Activated T-cell treated with anti-CD3 and anti-CD28 coated beads, Interleukin-2, amount 50 U/mL, for 24 hours (primary cell): ENCODE measurements at regions not wholly inside any gene's neighbourhood (a gene's known extent, or its start where the extent isn't known, plus 50 kb on each side); places are given as distances from the start of the nearest gene placed in this dataset.
"Not testable (repeated sequence)": the region's sequence is repeated elsewhere in the genome, so short reads cannot be mapped to it uniquely, and the experiment has no call there.

ENCODE experiments used
- DNase-seq: peaks from one replicate; pipeline ENCODE4 v3.0.0-alpha.2; 2020
- H3K27ac Mint-ChIP-seq: 2 replicates; pipeline ENCODE4 v1.8.0; 2020; ENCODE audit warnings: mild to moderate bottlenecking, mixed read lengths
- H3K27me3 Mint-ChIP-seq: 2 replicates; pipeline ENCODE4 v1.8.0; 2020; ENCODE audit warnings: mixed read lengths
- H3K36me3 Mint-ChIP-seq: 2 replicates; pipeline ENCODE4 v1.8.0; 2020; ENCODE audit warnings: low read depth, mixed read lengths
- H3K4me1 Mint-ChIP-seq: 2 replicates; pipeline ENCODE4 v1.8.0; 2020; ENCODE audit warnings: low read depth, mixed read lengths
- H3K4me3 Mint-ChIP-seq: 2 replicates; pipeline ENCODE4 v1.8.0; 2020; ENCODE audit warnings: mild to moderate bottlenecking, moderate library complexity, mixed read lengths
- H3K9me3 Mint-ChIP-seq: 2 replicates; pipeline ENCODE4 v1.8.0; 2020; ENCODE audit warnings: mixed read lengths

- Mint-ChIP-seq H3K36me3 (no peaks in the 10 kb centered on the region), H3K9me3 (no peaks in the 10 kb centered on the region), H3K4me1 (no peaks in the 10 kb centered on the region), H3K27ac (no peak overlapping the region), H3K4me3 (no peak overlapping the region), H3K27me3 (peaks cover 3% of the 10 kb centered on the region)
- DNase-seq = no peak
These were observed 207.9 kb upstream of the FAM241A start for GRCh38 chr4:111937368-111937767.

DNA sequence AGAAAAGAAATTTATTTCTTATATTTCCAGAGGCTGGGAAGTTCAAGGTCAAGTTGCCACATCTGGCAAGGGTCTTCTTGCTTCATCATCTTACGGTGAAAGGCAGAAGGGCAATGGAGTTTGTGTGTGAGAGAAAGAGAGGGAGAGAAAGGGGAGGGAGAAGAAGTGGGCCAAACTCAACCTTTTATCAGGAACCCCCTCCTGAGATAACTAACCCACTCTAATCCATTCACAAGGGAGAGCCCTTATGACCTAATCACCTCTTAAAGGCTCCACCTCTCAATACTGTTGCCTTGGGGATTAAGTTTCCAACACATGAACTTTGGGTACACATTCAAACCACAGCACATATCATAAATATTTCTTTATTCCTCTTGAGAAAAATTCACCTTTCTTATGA, 203.3 kb upstream of the FAM241A start:
- no peak for DNase-seq
- Mint-ChIP-seq H3K27me3 (peaks cover 3% of the 10 kb centered on the region), H3K4me3 (no peak overlapping the region), H3K4me1 (no peaks in the 10 kb centered on the region), H3K27ac (no peak overlapping the region), H3K36me3 (no peaks in the 10 kb centered on the region), H3K9me3 (no peaks in the 10 kb centered on the region)

DNA sequence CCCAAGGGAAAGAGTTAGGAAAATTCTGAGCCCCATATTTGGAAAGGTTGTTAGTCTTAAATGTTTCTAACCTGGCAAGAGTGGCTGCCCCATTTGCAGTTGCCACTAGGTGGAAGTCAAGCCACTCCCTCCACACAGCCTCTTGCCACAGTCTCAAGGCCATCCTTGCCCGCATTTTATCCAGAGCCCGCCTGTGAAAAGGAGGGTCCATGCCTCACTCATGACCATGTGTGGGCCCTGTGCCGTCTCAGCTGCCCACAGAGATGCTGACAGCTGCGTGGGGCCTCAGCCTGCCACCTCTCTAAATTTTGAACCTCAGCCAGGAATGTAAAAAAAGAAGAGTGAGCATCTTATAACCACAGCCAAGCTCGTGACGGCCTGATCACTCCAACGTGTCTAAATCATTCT, 201.5 kb upstream of the FAM241A start:
- H3K9me3 Mint-ChIP-seq = no peaks in the 10 kb centered on the region
- H3K27me3 Mint-ChIP-seq = peaks cover 3% of the 10 kb centered on the region
- H3K4me3 Mint-ChIP-seq = no peak overlapping the region
- no peak for DNase-seq
- H3K4me1 Mint-ChIP-seq = no peaks in the 10 kb centered on the region
- H3K36me3 Mint-ChIP-seq = no peaks in the 10 kb centered on the region
- H3K27ac Mint-ChIP-seq = no peak overlapping the region

- H3K27ac Mint-ChIP-seq = no peak overlapping the region
- H3K4me1 Mint-ChIP-seq = no peaks in the 10 kb centered on the region
- peaks cover 7% of the 10 kb centered on the region for H3K9me3 Mint-ChIP-seq
- DNase-seq = no peak
- H3K4me3 Mint-ChIP-seq = no peak overlapping the region
- peaks cover 3% of the 10 kb centered on the region for H3K27me3 Mint-ChIP-seq
- no peaks in the 10 kb centered on the region for H3K36me3 Mint-ChIP-seq
These were observed 200.2 kb upstream of the FAM241A start for GRCh38 chr4:111945014-111945413.

- Mint-ChIP-seq H3K27ac (no peak overlapping the region), H3K4me1 (no peaks in the 10 kb centered on the region), H3K9me3 (peaks cover 9% of the 10 kb centered on the region), H3K36me3 (no peaks in the 10 kb centered on the region), H3K4me3 (no peak overlapping the region), H3K27me3 (peaks cover 3% of the 10 kb centered on the region)
- DNase-seq = no peak
These were observed 198.5 kb upstream of the FAM241A start for GRCh38 chr4:111946800-111947199.

GRCh38 chr4:111952688-111953087, 192.6 kb upstream of the FAM241A start:
- no peaks in the 10 kb centered on the region for H3K27me3 Mint-ChIP-seq
- no peak overlapping the region for H3K27ac Mint-ChIP-seq
- no peak overlapping the region for H3K4me3 Mint-ChIP-seq
- no peaks in the 10 kb centered on the region for H3K4me1 Mint-ChIP-seq
- H3K9me3 Mint-ChIP-seq = peaks cover 9% of the 10 kb centered on the region
- no peaks in the 10 kb centered on the region for H3K36me3 Mint-ChIP-seq
- DNase-seq = no peak

DNA sequence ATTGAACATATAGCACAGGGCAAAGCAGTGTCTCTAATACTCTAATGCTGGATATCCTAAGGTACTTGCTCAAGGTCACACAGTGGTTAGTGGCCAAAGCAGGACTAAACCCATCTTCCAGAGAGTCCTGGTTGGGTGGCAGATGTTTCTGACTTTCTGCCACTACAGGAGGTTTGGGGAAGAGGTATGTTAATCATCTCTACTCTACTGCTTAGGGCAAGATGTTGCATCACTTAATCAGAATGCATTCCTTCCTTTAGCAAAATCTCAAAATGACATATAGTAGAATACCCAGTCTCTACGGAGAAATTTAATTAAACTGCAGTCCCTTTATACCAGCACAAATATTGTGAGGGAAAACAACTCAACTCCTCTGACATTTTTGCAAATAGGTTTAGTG, 190.7 kb upstream of the FAM241A start:
- H3K27ac Mint-ChIP-seq = no peak overlapping the region
- no peaks in the 10 kb centered on the region for H3K36me3 Mint-ChIP-seq
- no peaks in the 10 kb centered on the region for H3K27me3 Mint-ChIP-seq
- H3K4me3 Mint-ChIP-seq = no peak overlapping the region
- H3K4me1 Mint-ChIP-seq = no peaks in the 10 kb centered on the region
- no peak for DNase-seq
- peaks cover 6% of the 10 kb centered on the region for H3K9me3 Mint-ChIP-seq

- no peaks in the 10 kb centered on the region for H3K4me1 Mint-ChIP-seq
- no peak overlapping the region for H3K27ac Mint-ChIP-seq
- DNase-seq = no peak
- peaks cover 2% of the 10 kb centered on the region for H3K9me3 Mint-ChIP-seq
- H3K4me3 Mint-ChIP-seq = no peak overlapping the region
- H3K36me3 Mint-ChIP-seq = no peaks in the 10 kb centered on the region
- H3K27me3 Mint-ChIP-seq = no peaks in the 10 kb centered on the region
These were observed 190.3 kb upstream of the FAM241A start for GRCh38 chr4:111955001-111955400.

DNA sequence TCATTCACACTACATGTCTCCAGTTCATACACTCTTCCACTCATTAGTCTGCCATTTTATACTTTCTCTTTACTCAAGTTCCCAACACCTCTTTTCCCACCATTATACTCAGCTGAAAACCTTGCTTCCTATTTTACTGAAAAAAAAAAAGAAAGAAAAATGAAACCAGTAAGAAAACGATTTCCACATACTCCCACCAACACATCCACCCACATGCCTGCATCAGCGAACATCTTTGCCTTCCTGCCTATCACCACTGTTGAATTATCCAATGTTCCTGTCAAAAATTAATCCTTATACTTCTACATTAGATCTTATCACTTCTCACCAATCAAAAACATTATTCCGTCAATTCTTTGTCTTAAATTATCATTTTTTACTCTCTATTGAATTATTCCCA, 188.1 kb upstream of the FAM241A start:
- no peak for DNase-seq
- H3K4me1 Mint-ChIP-seq = no peaks in the 10 kb centered on the region
- H3K9me3 Mint-ChIP-seq = no peaks in the 10 kb centered on the region
- H3K27me3 Mint-ChIP-seq = no peaks in the 10 kb centered on the region
- H3K36me3 Mint-ChIP-seq = no peaks in the 10 kb centered on the region
- H3K4me3 Mint-ChIP-seq = no peak overlapping the region
- no peak overlapping the region for H3K27ac Mint-ChIP-seq

DNA sequence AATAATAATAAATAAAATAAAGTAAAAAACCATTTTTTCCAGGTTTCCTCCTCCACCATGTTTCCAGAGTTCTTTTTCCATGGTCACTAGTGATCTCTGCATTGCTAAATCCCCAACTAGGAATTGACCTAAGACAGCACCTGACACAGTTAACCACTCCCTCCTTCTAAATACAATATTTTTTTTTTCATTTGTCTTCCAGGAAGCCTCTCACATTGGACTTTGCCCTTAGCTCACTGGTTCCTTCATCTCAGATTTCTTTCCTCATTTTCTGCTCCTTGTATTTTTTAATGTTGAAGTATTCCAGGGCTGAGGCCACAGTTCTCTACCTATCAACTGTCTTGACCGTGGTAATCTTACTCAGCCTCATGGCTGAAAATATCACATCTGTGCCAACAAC, 187.3 kb upstream of the FAM241A start:
- Mint-ChIP-seq H3K9me3 (no peaks in the 10 kb centered on the region), H3K4me1 (no peaks in the 10 kb centered on the region), H3K27me3 (no peaks in the 10 kb centered on the region), H3K36me3 (no peaks in the 10 kb centered on the region), H3K27ac (no peak overlapping the region), H3K4me3 (no peak overlapping the region)
- DNase-seq = no peak

GRCh38 chr4:111959222-111959621, 186.0 kb upstream of the FAM241A start:
- no peak for DNase-seq
- H3K36me3 Mint-ChIP-seq = no peaks in the 10 kb centered on the region
- no peaks in the 10 kb centered on the region for H3K9me3 Mint-ChIP-seq
- H3K4me3 Mint-ChIP-seq = no peak overlapping the region
- H3K27ac Mint-ChIP-seq = no peak overlapping the region
- H3K27me3 Mint-ChIP-seq = no peaks in the 10 kb centered on the region
- no peaks in the 10 kb centered on the region for H3K4me1 Mint-ChIP-seq

GRCh38 chr4:111960241-111960667, 185.0 kb upstream of the FAM241A start:
- Mint-ChIP-seq H3K27ac (no peak overlapping the region), H3K4me3 (no peak overlapping the region), H3K27me3 (no peaks in the 10 kb centered on the region), H3K36me3 (no peaks in the 10 kb centered on the region), H3K4me1 (no peaks in the 10 kb centered on the region), H3K9me3 (no peaks in the 10 kb centered on the region)
- DNase-seq = no peak

- not testable (repeated sequence) for DNase-seq, H3K9me3 Mint-ChIP-seq, H3K27ac Mint-ChIP-seq, H3K4me1 Mint-ChIP-seq, H3K27me3 Mint-ChIP-seq, H3K36me3 Mint-ChIP-seq, H3K4me3 Mint-ChIP-seq
These were observed 184.2 kb upstream of the FAM241A start for GRCh38 chr4:111961026-111961425.

- Mint-ChIP-seq H3K4me1 (no peaks in the 10 kb centered on the region), H3K4me3 (no peak overlapping the region)
These were observed 183.4 kb upstream of the FAM241A start for GRCh38 chr4:111961809-111962208.

GRCh38 chr4:111963158-111963700, 182.0 kb upstream of the FAM241A start:
- DNase-seq = no peak
- Mint-ChIP-seq H3K9me3 (peaks cover 3% of the 10 kb centered on the region), H3K4me3 (no peak overlapping the region), H3K36me3 (no peaks in the 10 kb centered on the region), H3K27me3 (no peaks in the 10 kb centered on the region), H3K4me1 (no peaks in the 10 kb centered on the region), H3K27ac (no peak overlapping the region)

More at GRCh38 chr4:111961809-111962208, 183.4 kb upstream of the FAM241A start:
- H3K9me3 Mint-ChIP-seq = no peaks in the 10 kb centered on the region
- no peaks in the 10 kb centered on the region for H3K27me3 Mint-ChIP-seq
- H3K36me3 Mint-ChIP-seq = no peaks in the 10 kb centered on the region
- no peak for DNase-seq
- no peak overlapping the region for H3K27ac Mint-ChIP-seq

- H3K4me1 Mint-ChIP-seq = no peaks in the 10 kb centered on the region
- no peak for DNase-seq
- no peak overlapping the region for H3K27ac Mint-ChIP-seq
- peaks cover 2% of the 10 kb centered on the region for H3K27me3 Mint-ChIP-seq
- no peak overlapping the region for H3K4me3 Mint-ChIP-seq
- H3K9me3 Mint-ChIP-seq = no peaks in the 10 kb centered on the region
- H3K36me3 Mint-ChIP-seq = no peaks in the 10 kb centered on the region
These were observed 167.8 kb upstream of the FAM241A start for GRCh38 chr4:111977419-111977965.
